ENCODE measurements at regions not wholly inside any gene's neighbourhood (a gene's known extent, or its start where the extent isn't known, plus 50 kb on each side); places are given as distances from the start of the nearest gene placed in this dataset.

- TF ChIP-seq EZH2 (IDR thresholded peaks at IDR 0.05; ENCODE audit: insufficient read depth, poor library complexity, severe bottlenecking) (no peak), EZH2phosphoT487 (IDR thresholded peaks at IDR 0.05; ENCODE audit: insufficient read depth, low read depth) (no peak)
Observed at GRCh38 chr13:69566104-69566716, 541.4 kb upstream of the ATXN8OS start.

Measured in GM23248 (cell line).